ENCODE measurements at regions not wholly inside any gene's neighbourhood (a gene's known extent, or its start where the extent isn't known, plus 50 kb on each side); places are given as distances from the start of the nearest gene placed in this dataset.

- Histone ChIP-seq H3K36me3 (no peaks in the 10 kb centered on the region), H3K27me3 (no peaks in the 10 kb centered on the region), H3K27ac (no peak overlapping the region), H3K9me3 (no peaks in the 10 kb centered on the region), H3K4me1 (no peaks in the 10 kb centered on the region), H3K4me3 (no peak overlapping the region)
- intact Hi-C loops (cut with DNase I): no loop called here
- TF ChIP-seq CTCF (IDR thresholded peaks at IDR 0.05): no peak
- no peak for DNase-seq
- no peak for ATAC-seq
- FAIRE-seq: no peak
- 36 to 42% methylated on average over 11 of the region's 11 CpGs for WGBS, 2 donors
Measured at GRCh38 chr4:188452097-188452496, 312.9 kb downstream of the TRIML1 start.

GRCh38 chr4:188454575-188454974 lies 315.3 kb downstream of the TRIML1 start:
- Histone ChIP-seq H3K27ac (no peak overlapping the region), H3K4me3 (no peak overlapping the region), H3K36me3 (no peaks in the 10 kb centered on the region), H3K9me3 (no peaks in the 10 kb centered on the region), H3K4me1 (no peaks in the 10 kb centered on the region), H3K27me3 (no peaks in the 10 kb centered on the region)
- ATAC-seq (no peak), FAIRE-seq (no peak), DNase-seq (no peak)
- intact Hi-C loops (cut with DNase I): no loop called here
- TF ChIP-seq CTCF (IDR thresholded peaks at IDR 0.05): no peak
- WGBS, 2 donors: 51 to 71% methylated on average over 5 of the region's 5 CpGs

DNA sequence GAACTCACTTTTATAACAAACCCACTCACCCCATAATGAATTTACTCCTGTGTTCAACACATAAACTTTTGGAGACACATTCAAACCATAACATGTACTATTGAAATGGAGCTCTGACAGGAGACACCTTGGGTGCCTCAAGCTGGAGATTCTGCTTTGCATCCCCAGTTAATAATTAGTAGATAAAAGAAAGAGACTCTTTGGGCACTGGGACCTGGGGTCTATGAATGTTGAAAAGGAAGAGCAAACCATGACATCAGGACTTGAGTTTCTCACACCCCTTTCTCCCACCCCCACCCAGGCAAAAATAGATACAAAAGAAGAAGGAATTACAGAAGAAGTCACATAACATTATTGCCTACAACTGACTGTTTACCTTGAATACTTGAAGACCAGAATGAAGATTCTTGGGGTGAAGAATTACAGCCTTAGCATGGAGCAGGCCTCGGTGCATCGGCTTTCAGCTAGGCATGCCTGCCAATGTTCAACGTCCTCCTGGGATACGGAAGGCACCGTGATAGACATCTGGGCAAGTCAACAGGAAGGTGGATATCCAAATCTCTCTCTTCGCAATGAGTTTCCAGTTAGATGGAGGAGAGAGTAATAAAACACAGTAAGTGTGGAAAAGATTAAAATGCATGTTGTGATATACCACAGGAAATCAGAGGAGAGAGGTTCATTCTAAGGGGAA lies 316.0 kb downstream of the TRIML1 start:
- 53 to 69% methylated on average over 6 of the region's 6 CpGs for whole genome bisulfite sequencing, 2 donors
- Histone ChIP-seq H3K27ac (no peak overlapping the region), H3K36me3 (no peaks in the 10 kb centered on the region), H3K4me3 (no peak overlapping the region), H3K27me3 (no peaks in the 10 kb centered on the region), H3K9me3 (no peaks in the 10 kb centered on the region), H3K4me1 (no peaks in the 10 kb centered on the region)
- intact Hi-C loops (cut with DNase I): no loop called here
- DNase-seq: no peak
- no peak for FAIRE-seq
- no peak for TF ChIP-seq CTCF (IDR thresholded peaks at IDR 0.05)
- no peak for ATAC-seq

GRCh38 chr4:188459381-188459780 lies 320.1 kb downstream of the TRIML1 start:
- Histone ChIP-seq H3K27me3 (peaks cover 0 to 4% (median 0%) of the 10 kb centered on the region in 4 donors), H3K4me3 (no peak overlapping the region), H3K27ac (no peak overlapping the region), H3K4me1 (no peaks in the 10 kb centered on the region), H3K9me3 (no peaks in the 10 kb centered on the region), H3K36me3 (no peaks in the 10 kb centered on the region)
- ATAC-seq: no peak
- intact Hi-C loops (cut with DNase I): no loop called here
- no peak for DNase-seq
- no peak for FAIRE-seq
- no peak for TF ChIP-seq CTCF (IDR thresholded peaks at IDR 0.05)
- WGBS, 2 donors: 20 to 50% methylated on average over 1 of the region's 1 CpG

DNA sequence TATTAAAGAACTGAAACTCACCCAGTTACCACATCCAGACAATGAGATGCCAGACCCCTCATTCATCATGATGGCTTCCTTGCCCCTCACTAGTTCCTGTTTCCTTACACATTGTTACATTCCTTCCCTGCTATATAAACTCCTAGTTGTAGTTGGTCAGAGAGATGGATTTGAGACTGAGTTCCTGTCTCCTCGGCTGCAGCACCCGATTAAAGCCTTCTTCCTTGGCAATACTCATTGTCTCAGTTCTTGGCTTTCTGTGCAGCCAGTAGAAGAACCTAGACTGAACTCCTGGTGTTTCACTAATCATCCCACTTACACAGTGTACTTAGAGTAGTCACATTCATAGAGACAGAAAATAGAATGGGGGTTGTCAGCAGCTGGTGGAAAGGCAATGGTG lies 324.7 kb downstream of the TRIML1 start:
- Histone ChIP-seq H3K4me3 (no peak overlapping the region), H3K36me3 (no peaks in the 10 kb centered on the region), H3K27me3 (peaks cover 0 to 4% (median 0%) of the 10 kb centered on the region in 4 donors), H3K4me1 (no peaks in the 10 kb centered on the region), H3K9me3 (no peaks in the 10 kb centered on the region), H3K27ac (no peak overlapping the region)
- 52 to 93% methylated on average over 2 of the region's 2 CpGs for WGBS, 2 donors
- no peak for TF ChIP-seq CTCF (IDR thresholded peaks at IDR 0.05)
- DNase-seq: no peak
- ATAC-seq: no peak
- intact Hi-C loops (cut with DNase I): no loop called here
- FAIRE-seq: no peak

Data from pancreas (tissue), 10 donors.